Right lobe of liver (tissue), 4 donors: ENCODE measurements at regions not wholly inside any gene's neighbourhood (a gene's known extent, or its start where the extent isn't known, plus 50 kb on each side); places are given as distances from the start of the nearest gene placed in this dataset.

Experiments used
- CTCF ChIP-seq, 4 donors: fragments of 200-600 bp in 3 of 4; fragments of 450-650 bp in 1 of 4; IDR thresholded peaks; one replicate each; pipeline versions ENCODE4 v1.5.1 to v1.8.0; 2016 to 2022; ENCODE audit warnings: antibody characterized with exemption in 4 of 4, mild to moderate bottlenecking in 2 of 4
- POLR2A ChIP-seq: fragments of 450-650 bp; IDR thresholded peaks from one replicate; pipeline ENCODE4 v1.6.1; 2017; ENCODE audit warnings: antibody characterized with exemption, mild to moderate bottlenecking
- donor health status: DM: no; HTN: no; CAD: no.
- donor health status: DM: no; HTN: no; CAD: no.
- donor health status: DM: no; HTN: yes; CAD: no.

GRCh38 chr1:112341986-112342385 lies 54.0 kb upstream of the CTTNBP2NL start:
- TF ChIP-seq CTCF (IDR thresholded peaks at IDR 0.05) (no peak), POLR2A (no peak)
